Esophagus squamous epithelium (tissue), 5 donors: ENCODE measurements at regions not wholly inside any gene's neighbourhood (a gene's known extent, or its start where the extent isn't known, plus 50 kb on each side); places are given as distances from the start of the nearest gene placed in this dataset.
A peak's percentile ranks its signal among the peaks of the same experiment; 100 is the strongest.

Experiments used
- DNase-seq: peaks from one replicate; lab custom pipeline; 2025; lab: John Stamatoyannopoulos, UW
- H3K27ac ChIP-seq, 4 donors: fragments of 200-600 bp; sonication (generic); one replicate each; pipeline ENCODE4 v1.5.1; 2016 to 2019; ENCODE audit warnings: mild to moderate bottlenecking in 1 of 4
- H3K27me3 ChIP-seq, 4 donors: fragments of 200-600 bp; sonication (generic); 1 replicate in 3 of 4; 2 replicates in 1 of 4; pipeline versions ENCODE4 v1.5.1 to v1.6.0; 2017 to 2021; ENCODE audit warnings: antibody characterized with exemption in 1 of 4
- H3K36me3 ChIP-seq, 3 donors: fragments of 200-600 bp; sonication (generic); one replicate each; pipeline ENCODE4 v1.5.1; 2016 to 2019
- H3K4me1 ChIP-seq, 3 donors: fragments of 200-600 bp; sonication (generic); one replicate each; pipeline ENCODE4 v1.5.1; 2017 to 2019
- H3K4me3 ChIP-seq, 4 donors: fragments of 200-600 bp; sonication (generic); 1 replicate in 3 of 4; 2 replicates in 1 of 4; pipeline ENCODE4 v1.5.1; 2016 to 2019; ENCODE audit warnings: mild to moderate bottlenecking in 2 of 4, moderate library complexity in 1 of 4
- H3K9me3 ChIP-seq, 3 donors: fragments of 200-600 bp; sonication (generic); one replicate each; pipeline ENCODE4 v1.5.1; 2016 to 2019
- POLR2A ChIP-seq, 4 donors: fragments of 450-650 bp; IDR thresholded peaks; one replicate each; pipeline ENCODE4 v1.6.1; 2017; ENCODE audit warnings: antibody characterized with exemption in 4 of 4, mild to moderate bottlenecking in 4 of 4, moderate library complexity in 3 of 4
- WGBS, 2 donors: methylation state at CpG; one replicate each; pipeline ENCODE4 v1.1.5; 2018; 5-methylcytosine and 5-hydroxymethylcytosine counted together
- intact Hi-C: fragments of 100-400 bp; cut with DNase I; formaldehyde crosslinking; loops from one replicate; pipeline ENCODE4 v1.15.0; 2022
- TF ChIP-seq, protein P1 (sequence below), 6 experiments: fragments of 450-650 bp in 4 of 6; fragments of 200-600 bp in 2 of 6; sonication (generic) in 2 of 6; IDR thresholded peaks; one replicate each; pipeline ENCODE4 v1.5.1; 2016 to 2019; ENCODE audit warnings: antibody characterized with exemption in 6 of 6, mild to moderate bottlenecking in 4 of 6, moderate library complexity in 4 of 6
- donor health status: DM: yes; HTN: yes; CAD: no.

DNA sequence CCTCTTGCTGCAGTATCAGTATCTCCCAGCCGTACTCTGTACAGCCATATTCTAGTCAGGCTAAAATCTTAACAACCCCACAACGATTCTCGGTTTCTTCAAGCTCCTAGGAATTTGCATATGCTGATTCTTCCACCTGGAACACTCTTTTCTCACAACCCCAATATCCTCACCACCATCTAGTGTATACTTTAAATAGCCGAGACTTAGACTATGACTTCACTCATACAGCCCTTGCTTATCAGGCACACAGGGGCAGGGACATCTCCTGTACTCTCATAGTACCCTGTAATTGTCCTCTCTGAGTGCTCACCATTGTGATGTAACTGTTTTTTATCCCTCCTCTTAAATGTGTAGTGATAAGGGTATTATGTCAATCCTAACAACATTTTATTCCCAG lies 2126.4 kb upstream of the TENM3 start:
- TF ChIP-seq, protein P1, sequence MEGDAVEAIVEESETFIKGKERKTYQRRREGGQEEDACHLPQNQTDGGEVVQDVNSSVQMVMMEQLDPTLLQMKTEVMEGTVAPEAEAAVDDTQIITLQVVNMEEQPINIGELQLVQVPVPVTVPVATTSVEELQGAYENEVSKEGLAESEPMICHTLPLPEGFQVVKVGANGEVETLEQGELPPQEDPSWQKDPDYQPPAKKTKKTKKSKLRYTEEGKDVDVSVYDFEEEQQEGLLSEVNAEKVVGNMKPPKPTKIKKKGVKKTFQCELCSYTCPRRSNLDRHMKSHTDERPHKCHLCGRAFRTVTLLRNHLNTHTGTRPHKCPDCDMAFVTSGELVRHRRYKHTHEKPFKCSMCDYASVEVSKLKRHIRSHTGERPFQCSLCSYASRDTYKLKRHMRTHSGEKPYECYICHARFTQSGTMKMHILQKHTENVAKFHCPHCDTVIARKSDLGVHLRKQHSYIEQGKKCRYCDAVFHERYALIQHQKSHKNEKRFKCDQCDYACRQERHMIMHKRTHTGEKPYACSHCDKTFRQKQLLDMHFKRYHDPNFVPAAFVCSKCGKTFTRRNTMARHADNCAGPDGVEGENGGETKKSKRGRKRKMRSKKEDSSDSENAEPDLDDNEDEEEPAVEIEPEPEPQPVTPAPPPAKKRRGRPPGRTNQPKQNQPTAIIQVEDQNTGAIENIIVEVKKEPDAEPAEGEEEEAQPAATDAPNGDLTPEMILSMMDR (IDR thresholded peaks at IDR 0.05) = no peak
- TF ChIP-seq POLR2A (IDR thresholded peaks at IDR 0.05) = no peak
- Histone ChIP-seq H3K36me3 (no peaks in the 10 kb centered on the region), H3K27me3 (no peaks in the 10 kb centered on the region), H3K9me3 (no peaks in the 10 kb centered on the region), H3K4me1 (no peaks in the 10 kb centered on the region), H3K4me3 (no peak overlapping the region), H3K27ac (no peak overlapping the region)
- DNase-seq = no peak
- intact Hi-C loops = no loop called here
- 69 to 72% methylated on average over 4 of the region's 4 CpGs for WGBS, 2 donors

DNA sequence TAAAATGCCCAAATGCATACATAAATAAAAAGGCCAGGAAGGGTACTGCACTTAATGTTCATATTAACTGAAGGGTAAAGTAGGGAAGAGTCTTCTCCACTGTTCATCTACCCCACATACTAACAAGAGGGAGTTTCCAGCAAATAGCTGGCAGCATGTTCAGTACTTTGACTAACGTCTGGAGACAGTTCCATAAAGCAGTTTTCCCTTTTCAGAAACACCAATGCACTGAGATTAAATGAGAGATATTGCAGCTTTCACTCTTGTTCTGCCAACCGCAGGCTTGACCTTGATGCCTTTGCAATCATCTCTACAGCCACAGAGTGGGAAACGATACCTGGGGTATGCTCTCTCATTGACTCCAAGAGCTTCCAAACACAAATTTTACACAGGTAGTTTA lies 2123.1 kb upstream of the TENM3 start:
- intact Hi-C loops = no loop called here
- Histone ChIP-seq H3K9me3 (no peaks in the 10 kb centered on the region), H3K27ac (no peak overlapping the region), H3K36me3 (no peaks in the 10 kb centered on the region), H3K27me3 (no peaks in the 10 kb centered on the region), H3K4me3 (no peak overlapping the region), H3K4me1 (no peaks in the 10 kb centered on the region)
- no peak for DNase-seq
- no peak for TF ChIP-seq POLR2A (IDR thresholded peaks at IDR 0.05)
- TF ChIP-seq, protein P1 (IDR thresholded peaks at IDR 0.05) = no peak
- WGBS, 2 donors = 49 to 67% methylated on average over 3 of the region's 3 CpGs

DNA sequence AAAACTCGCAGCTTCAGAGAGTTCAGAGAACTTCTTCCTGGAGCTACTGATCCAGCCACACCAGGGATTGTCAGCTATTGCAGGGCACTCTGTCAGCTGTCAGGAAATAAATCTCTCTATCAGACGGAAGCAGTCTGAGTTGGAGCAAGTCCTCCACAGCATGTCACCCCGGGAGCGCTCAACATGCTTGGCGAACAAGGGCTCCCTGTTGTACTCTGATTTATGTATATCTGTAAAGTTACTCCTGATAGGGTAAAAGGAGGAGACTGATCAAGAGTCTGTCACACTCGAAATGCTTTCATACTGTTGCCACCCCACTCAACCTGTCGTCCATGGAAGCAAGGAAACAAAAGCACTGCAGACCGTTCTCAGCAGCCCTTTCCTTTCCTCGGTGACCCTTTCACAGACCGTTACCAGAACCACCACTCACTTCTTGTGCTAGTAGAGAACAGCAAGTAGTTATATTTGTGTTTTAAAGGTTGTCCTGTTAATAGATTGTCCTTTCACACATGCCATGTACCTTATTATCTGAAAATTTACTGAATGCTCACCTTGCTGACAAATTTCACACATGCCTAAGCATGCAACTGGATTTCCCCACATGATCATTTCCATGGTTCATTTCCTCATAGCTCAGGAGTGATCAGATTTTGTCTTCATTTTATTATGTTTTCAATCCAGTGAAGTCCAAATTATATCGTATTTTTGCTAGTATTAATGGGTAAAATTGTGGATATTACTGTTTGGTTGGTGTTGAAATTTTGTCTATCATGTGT lies 2108.9 kb upstream of the TENM3 start:
- intact Hi-C loops = no loop called here
- Histone ChIP-seq H3K4me1 (no peaks in the 10 kb centered on the region), H3K36me3 (no peaks in the 10 kb centered on the region), H3K27ac (no peak overlapping the region), H3K4me3 (peak overlapping the region in 1 of 4 donors; percentile 26), H3K9me3 (no peaks in the 10 kb centered on the region), H3K27me3 (no peaks in the 10 kb centered on the region)
- TF ChIP-seq, protein P1 (IDR thresholded peaks at IDR 0.05) = no peak
- no peak for TF ChIP-seq POLR2A (IDR thresholded peaks at IDR 0.05)
- 25 to 31% methylated on average over 10 to 11 of the region's 11 CpGs for WGBS, 2 donors
- no peak for DNase-seq

DNA sequence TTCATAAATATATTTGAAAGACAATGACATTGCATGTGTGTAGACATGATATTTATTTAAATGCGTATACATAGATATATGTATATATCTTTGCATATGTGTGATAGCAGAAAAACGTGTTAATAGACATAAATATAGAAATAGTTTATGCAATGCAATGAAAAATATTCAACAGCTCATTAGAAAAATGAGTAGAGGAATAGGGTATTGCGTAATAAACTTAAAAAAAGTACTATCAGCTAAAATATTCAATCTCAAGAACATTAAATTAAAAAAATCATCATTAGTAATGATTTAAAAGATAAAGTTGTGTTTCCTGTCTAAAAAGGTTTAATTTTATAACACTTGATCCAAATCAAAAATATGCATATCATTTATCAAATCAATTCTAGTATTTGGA lies 2101.5 kb upstream of the TENM3 start:
- Histone ChIP-seq H3K27ac (no peak overlapping the region), H3K36me3 (no peaks in the 10 kb centered on the region), H3K9me3 (no peaks in the 10 kb centered on the region), H3K4me3 (no peak overlapping the region), H3K27me3 (no peaks in the 10 kb centered on the region), H3K4me1 (no peaks in the 10 kb centered on the region)
- 63 to 68% methylated on average over 3 of the region's 3 CpGs for WGBS, 2 donors
- TF ChIP-seq, protein P1 (IDR thresholded peaks at IDR 0.05) = no peak
- no peak for TF ChIP-seq POLR2A (IDR thresholded peaks at IDR 0.05)
- DNase-seq = no peak
- intact Hi-C loops = no loop called here

DNA sequence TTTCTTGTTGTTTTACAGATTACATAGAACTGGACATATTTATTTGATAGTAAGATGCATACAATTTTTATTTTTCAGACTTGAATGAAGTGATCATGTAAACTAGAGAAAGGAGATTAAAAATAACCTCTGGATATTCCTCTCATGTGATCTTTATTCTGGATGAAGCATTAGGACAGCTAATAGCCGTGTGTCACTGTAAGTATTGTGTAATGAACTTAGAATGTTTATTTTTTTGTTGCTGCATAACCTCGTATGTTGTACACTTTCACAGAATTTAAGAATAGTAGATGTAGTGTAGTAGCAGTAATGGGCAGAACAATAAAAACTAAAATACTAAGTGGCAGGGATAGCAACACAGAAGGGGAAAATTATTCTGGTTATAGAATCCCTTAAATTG lies 2094.5 kb upstream of the TENM3 start:
- no peaks in the 10 kb centered on the region for H3K27me3 ChIP-seq
- no peaks in the 10 kb centered on the region for H3K36me3 ChIP-seq
- H3K27ac ChIP-seq = no peak overlapping the region
- no peak for TF ChIP-seq POLR2A (IDR thresholded peaks at IDR 0.05)
- TF ChIP-seq, protein P1 (IDR thresholded peaks at IDR 0.05) = no peak
- no peaks in the 10 kb centered on the region for H3K9me3 ChIP-seq
- no peak for DNase-seq
- 36 to 42% methylated on average over 2 of the region's 2 CpGs for WGBS, 2 donors
- no peaks in the 10 kb centered on the region for H3K4me1 ChIP-seq
- intact Hi-C loops = no loop called here
- H3K4me3 ChIP-seq = no peak overlapping the region
